ENCODE measurements at regions not wholly inside any gene's neighbourhood (a gene's known extent, or its start where the extent isn't known, plus 50 kb on each side); places are given as distances from the start of the nearest gene placed in this dataset.

GRCh38 chr1:87705233-87705632 lies 376.6 kb downstream of the LMO4 start:
- no peaks in the 10 kb centered on the region for H3F3A ChIP-seq (ENCODE audit: insufficient read depth, low read length)
- H4K20me1 ChIP-seq (ENCODE audit: insufficient read depth, low read length): no peaks in the 10 kb centered on the region
- no peaks in the 10 kb centered on the region for H3K36me3 ChIP-seq (ENCODE audit: insufficient read depth, low read length)
- no peaks in the 10 kb centered on the region for H3K9me2 ChIP-seq (ENCODE audit: low read depth, low read length)
- TF ChIP-seq CTCF (IDR thresholded peaks at IDR 0.05; ENCODE audit: low read length): no peak
- no peak for TF ChIP-seq EZH2 (IDR thresholded peaks at IDR 0.05; ENCODE audit: borderline replicate concordance, low read length)
- no peaks in the 10 kb centered on the region for H3K4me1 ChIP-seq (ENCODE audit: insufficient read depth, low read length, severe bottlenecking)
- no peak overlapping the region for H2AFZ ChIP-seq (ENCODE audit: low read length)
- H3K27ac ChIP-seq (ENCODE audit: low read depth, low read length, poor library complexity, severe bottlenecking): no peak overlapping the region
- H3K9ac ChIP-seq (ENCODE audit: low read length): no peak overlapping the region
- no peaks in the 10 kb centered on the region for H3K79me2 ChIP-seq (ENCODE audit: insufficient read depth, low read length)
- no peak overlapping the region for H3K4me3 ChIP-seq (ENCODE audit: low read depth, low read length, poor library complexity, severe bottlenecking)
- no peak overlapping the region for H3K4me2 ChIP-seq (ENCODE audit: low read length)
- H3K9me3 ChIP-seq (ENCODE audit: low read length): no peaks in the 10 kb centered on the region
- H3K27me3 ChIP-seq (ENCODE audit: insufficient read depth, low read length): no peaks in the 10 kb centered on the region; the same call in 1 of the 2 replicates

DNA sequence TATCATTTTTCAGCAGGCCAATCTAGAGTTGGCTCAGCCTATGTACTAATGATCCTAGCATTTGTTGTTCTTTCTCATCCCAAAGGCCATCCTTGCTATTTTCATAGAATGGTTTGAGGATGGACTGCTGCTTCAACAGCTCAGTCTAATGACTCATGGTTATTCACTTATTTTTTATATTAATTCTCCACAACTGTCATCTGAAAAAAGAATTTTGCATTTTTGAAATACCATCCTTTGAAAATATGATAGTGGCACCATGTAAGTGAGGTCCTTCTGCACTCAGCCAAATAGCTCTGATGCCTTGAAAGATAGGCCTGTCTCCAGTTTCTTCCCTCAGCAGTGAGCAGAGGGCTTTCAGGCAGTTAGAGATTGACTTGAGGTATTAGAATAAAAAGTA lies 377.5 kb downstream of the LMO4 start:
- Histone ChIP-seq H3K4me1 (ENCODE audit: insufficient read depth, low read length, severe bottlenecking) (no peaks in the 10 kb centered on the region), H3F3A (ENCODE audit: insufficient read depth, low read length) (no peaks in the 10 kb centered on the region), H3K27ac (ENCODE audit: low read depth, low read length, poor library complexity, severe bottlenecking) (no peak overlapping the region), H3K9me3 (ENCODE audit: low read length) (no peaks in the 10 kb centered on the region), H3K36me3 (ENCODE audit: insufficient read depth, low read length) (no peaks in the 10 kb centered on the region), H3K4me2 (ENCODE audit: low read length) (no peak overlapping the region), H3K9me2 (ENCODE audit: low read depth, low read length) (no peaks in the 10 kb centered on the region), H3K79me2 (ENCODE audit: insufficient read depth, low read length) (no peaks in the 10 kb centered on the region), H3K27me3 (ENCODE audit: insufficient read depth, low read length) (no peaks in the 10 kb centered on the region; the same call in 1 of the 2 replicates), H3K9ac (ENCODE audit: low read length) (no peak overlapping the region), H4K20me1 (ENCODE audit: insufficient read depth, low read length) (no peaks in the 10 kb centered on the region), H2AFZ (ENCODE audit: low read length) (no peak overlapping the region), H3K4me3 (ENCODE audit: low read depth, low read length, poor library complexity, severe bottlenecking) (no peak overlapping the region)
- TF ChIP-seq CTCF (IDR thresholded peaks at IDR 0.05; ENCODE audit: low read length) (no peak), EZH2 (IDR thresholded peaks at IDR 0.05; ENCODE audit: borderline replicate concordance, low read length) (no peak)

- H3F3A ChIP-seq (ENCODE audit: insufficient read depth, low read length): no peaks in the 10 kb centered on the region
- H3K4me3 ChIP-seq (ENCODE audit: low read depth, low read length, poor library complexity, severe bottlenecking): no peak overlapping the region
- no peaks in the 10 kb centered on the region; the same call in 1 of the 2 replicates for H3K27me3 ChIP-seq (ENCODE audit: insufficient read depth, low read length)
- no peaks in the 10 kb centered on the region for H3K79me2 ChIP-seq (ENCODE audit: insufficient read depth, low read length)
- H4K20me1 ChIP-seq (ENCODE audit: insufficient read depth, low read length): no peaks in the 10 kb centered on the region
- no peak overlapping the region for H3K4me2 ChIP-seq (ENCODE audit: low read length)
- TF ChIP-seq EZH2 (IDR thresholded peaks at IDR 0.05; ENCODE audit: borderline replicate concordance, low read length) (no peak), CTCF (IDR thresholded peaks at IDR 0.05; ENCODE audit: low read length) (no peak)
- H3K9me3 ChIP-seq (ENCODE audit: low read length): no peaks in the 10 kb centered on the region
- no peak overlapping the region for H3K9ac ChIP-seq (ENCODE audit: low read length)
- H3K4me1 ChIP-seq (ENCODE audit: insufficient read depth, low read length, severe bottlenecking): no peaks in the 10 kb centered on the region
- H3K27ac ChIP-seq (ENCODE audit: low read depth, low read length, poor library complexity, severe bottlenecking): no peak overlapping the region
- no peaks in the 10 kb centered on the region for H3K9me2 ChIP-seq (ENCODE audit: low read depth, low read length)
- no peak overlapping the region for H2AFZ ChIP-seq (ENCODE audit: low read length)
- no peaks in the 10 kb centered on the region for H3K36me3 ChIP-seq (ENCODE audit: insufficient read depth, low read length)
Observed at GRCh38 chr1:87706779-87707228, 378.1 kb downstream of the LMO4 start.

All from OCI-LY1 (cell line).